Keratinocyte (primary cell): ENCODE measurements at regions not wholly inside any gene's neighbourhood (a gene's known extent, or its start where the extent isn't known, plus 50 kb on each side); places are given as distances from the start of the nearest gene placed in this dataset.
"Not testable (repeated sequence)": the region's sequence is repeated elsewhere in the genome, so short reads cannot be mapped to it uniquely, and the experiment has no call there.

Source experiments
- DNase-seq: peaks from one replicate; pipeline ENCODE4 v3.0.0-alpha.2; 2011; ENCODE audit warnings: low read depth, missing footprints, low spot score
- FAIRE-seq: peaks from 2 replicates; lab custom pipeline; 2011; peaks lifted over from hg19 to GRCh38; lab: Jason Lieb, UNC
- H2AFZ ChIP-seq: 2 replicates; pipeline ENCODE4 v1.6.0; 2012; ENCODE audit warnings: low read length, control low read depth, inconsistent platforms; ENCODE audit not compliant: control insufficient read depth
- H3K27ac ChIP-seq: 2 replicates; pipeline ENCODE4 v1.5.1; 2011; ENCODE audit warnings: low read length; ENCODE audit not compliant: control insufficient read depth, insufficient read depth
- H3K27me3 ChIP-seq: 3 replicates; pipeline ENCODE4 v1.6.0; 2011; ENCODE audit warnings: low read length; ENCODE audit not compliant: control insufficient read depth, insufficient read depth; ENCODE audit errors: extremely low read depth
- H3K36me3 ChIP-seq, 2 experiments: 2 replicates in 1 of 2; 3 replicates in 1 of 2; pipeline ENCODE4 v1.5.1; 2011; ENCODE audit warnings: low read length in 2 of 2, mild to moderate bottlenecking in 1 of 2; ENCODE audit not compliant: control insufficient read depth in 2 of 2, insufficient read depth in 2 of 2; ENCODE audit errors: extremely low read depth in 1 of 2
- H3K4me1 ChIP-seq: 3 replicates; pipeline ENCODE4 v1.5.1; 2011; ENCODE audit warnings: low read length; ENCODE audit not compliant: control insufficient read depth, insufficient read depth; ENCODE audit errors: extremely low read depth
- H3K4me2 ChIP-seq: 3 replicates; pipeline ENCODE4 v1.6.0; 2011; ENCODE audit warnings: low read depth, low read length; ENCODE audit not compliant: control insufficient read depth, insufficient read depth; ENCODE audit errors: extremely low read depth
- H3K4me3 ChIP-seq, 3 experiments: fragments of 200-600 bp in 1 of 3; sonication (generic) in 1 of 3; 2 replicates in 2 of 3; 3 replicates in 1 of 3; pipeline ENCODE4 v1.5.1; 2011 to 2016; ENCODE audit warnings: low read length in 3 of 3, mild to moderate bottlenecking in 3 of 3, control low read depth in 2 of 3, inconsistent platforms in 1 of 3, low read depth in 1 of 3, mixed read lengths in 1 of 3, mixed run types in 1 of 3, moderate library complexity in 1 of 3; ENCODE audit not compliant: control insufficient read depth in 2 of 3, insufficient read depth in 2 of 3; ENCODE audit errors: extremely low read depth in 1 of 3
- H3K79me2 ChIP-seq: 2 replicates; pipeline ENCODE4 v1.6.0; 2012; ENCODE audit warnings: low read length; ENCODE audit not compliant: control insufficient read depth, insufficient read depth
- H3K9ac ChIP-seq: 3 replicates; pipeline ENCODE4 v1.6.0; 2011; ENCODE audit warnings: low read length; ENCODE audit not compliant: control insufficient read depth, insufficient read depth; ENCODE audit errors: extremely low read depth
- H3K9me1 ChIP-seq: 3 replicates; pipeline ENCODE4 v1.6.0; 2011; ENCODE audit warnings: low read length; ENCODE audit not compliant: control insufficient read depth, insufficient read depth; ENCODE audit errors: extremely low read depth
- H3K9me3 ChIP-seq: 2 replicates; pipeline ENCODE4 v1.5.1; 2012; ENCODE audit warnings: low read depth, low read length; ENCODE audit not compliant: control insufficient read depth
- H4K20me1 ChIP-seq: 3 replicates; pipeline ENCODE4 v1.6.0; 2011; ENCODE audit warnings: low read length; ENCODE audit not compliant: control insufficient read depth, insufficient read depth; ENCODE audit errors: extremely low read depth
- CTCF ChIP-seq, 3 experiments: IDR thresholded peaks in 1 of 3; conservative IDR thresholded peaks in 1 of 3; optimal IDR thresholded peaks in 1 of 3; 2 replicates in 2 of 3; 3 replicates in 1 of 3; pipeline versions ENCODE3 to v1.5.1; 2011; ENCODE audit warnings: low read length in 3 of 3, mild to moderate bottlenecking in 3 of 3, moderate library complexity in 2 of 3, control low read depth in 1 of 3, inconsistent platforms in 1 of 3; ENCODE audit not compliant: insufficient read depth in 2 of 3; ENCODE audit errors: extremely low read depth in 1 of 3
- EZH2 ChIP-seq: IDR thresholded peaks from one replicate; pipeline ENCODE4 v1.6.1; 2012; ENCODE audit warnings: inconsistent platforms, mild to moderate bottlenecking, low read length, moderate library complexity
- dilution Hi-C: fragments of 300-500 bp; cut with MboI; formaldehyde crosslinking; loops from one replicate; pipeline ENCODE4 v1.7.0; 2020; ENCODE audit warnings: low sequenced_read_pairs; ENCODE audit not compliant: extremely low pct_ligation_motif_present

- H3K4me1 ChIP-seq, result peaks cover 43% of the 10 kb centered on the region
- H3K27ac ChIP-seq, result peak overlapping the region; percentile 99
- H3K9me3 ChIP-seq, result no peaks in the 10 kb centered on the region
- H3K79me2 ChIP-seq, result peaks cover 6% of the 10 kb centered on the region
- FAIRE-seq (no peak), DNase-seq (peak; percentile 76)
- no peak overlapping the region for H2AFZ ChIP-seq
- H3K36me3 ChIP-seq, result peaks cover 0 to 1% of the 10 kb centered on the region in 2 experiments
- no peaks in the 10 kb centered on the region for H3K27me3 ChIP-seq
- dilution Hi-C loops, result no loop called here
- peak overlapping the region; percentile 90 for H3K4me2 ChIP-seq
- peak overlapping the region in 2 of 3 experiments; percentile 50 to 71 for H3K4me3 ChIP-seq
- H3K9ac ChIP-seq, result peak overlapping the region; percentile 84
- TF ChIP-seq CTCF (optimal IDR thresholded peaks at IDR 0.05 in 1 of 3, IDR thresholded peaks at IDR 0.05 in 1 of 3, conservative IDR thresholded peaks at IDR 0.05 in 1 of 3; ENCODE audit: extremely low read depth in 1 of 3, insufficient read depth in 2 of 3, low read length in 3 of 3) (no peak), EZH2 (no peak)
- no peaks in the 10 kb centered on the region for H3K9me1 ChIP-seq
- no peaks in the 10 kb centered on the region for H4K20me1 ChIP-seq
These were observed 132.6 kb downstream of the FHIP1A start for GRCh38 chr4:151541389-151542071.

GRCh38 chr4:151548708-151549107 lies 139.7 kb downstream of the FHIP1A start:
- no peaks in the 10 kb centered on the region for H3K79me2 ChIP-seq
- no peak overlapping the region for H2AFZ ChIP-seq
- no peaks in the 10 kb centered on the region for H3K9me1 ChIP-seq
- no peaks in the 10 kb centered on the region for H4K20me1 ChIP-seq
- FAIRE-seq (no peak), DNase-seq (no peak)
- dilution Hi-C loops, result no loop called here
- H3K36me3 ChIP-seq, result peaks cover 0 to 5% of the 10 kb centered on the region in 2 experiments
- TF ChIP-seq CTCF (optimal IDR thresholded peaks at IDR 0.05 in 1 of 3, IDR thresholded peaks at IDR 0.05 in 1 of 3, conservative IDR thresholded peaks at IDR 0.05 in 1 of 3; ENCODE audit: extremely low read depth in 1 of 3, insufficient read depth in 2 of 3, low read length in 3 of 3), result no peak
- TF ChIP-seq EZH2, result no peak
- no peak overlapping the region for H3K27ac ChIP-seq
- H3K4me3 ChIP-seq, result no peak overlapping the region
- H3K4me2 ChIP-seq, result no peak overlapping the region
- H3K9ac ChIP-seq, result no peak overlapping the region
- no peaks in the 10 kb centered on the region for H3K27me3 ChIP-seq
- H3K4me1 ChIP-seq, result no peaks in the 10 kb centered on the region
- H3K9me3 ChIP-seq, result peaks cover 13% of the 10 kb centered on the region

- H4K20me1 ChIP-seq, dilution Hi-C loops, FAIRE-seq, H3K36me3 ChIP-seq, H3K4me1 ChIP-seq, H3K4me2 ChIP-seq, H3K4me3 ChIP-seq, H3K27me3 ChIP-seq, H3K9ac ChIP-seq, DNase-seq, H2AFZ ChIP-seq, H3K79me2 ChIP-seq, H3K9me1 ChIP-seq, H3K27ac ChIP-seq: not testable (repeated sequence)
- peaks cover 13% of the 10 kb centered on the region for H3K9me3 ChIP-seq
These were observed 140.4 kb downstream of the FHIP1A start for GRCh38 chr4:151549378-151549777.
